GM18907 (cell line): ENCODE measurements at regions not wholly inside any gene's neighbourhood (a gene's known extent, or its start where the extent isn't known, plus 50 kb on each side); places are given as distances from the start of the nearest gene placed in this dataset.

Experiments
- ATAC-seq: cut with Tn5 transposase; IDR thresholded peaks from one replicate; pipeline ENCODE4 v1.9.1; 2021; ENCODE audit warnings: mild to moderate bottlenecking, moderate library complexity; ENCODE audit not compliant: unreplicated experiment

DNA sequence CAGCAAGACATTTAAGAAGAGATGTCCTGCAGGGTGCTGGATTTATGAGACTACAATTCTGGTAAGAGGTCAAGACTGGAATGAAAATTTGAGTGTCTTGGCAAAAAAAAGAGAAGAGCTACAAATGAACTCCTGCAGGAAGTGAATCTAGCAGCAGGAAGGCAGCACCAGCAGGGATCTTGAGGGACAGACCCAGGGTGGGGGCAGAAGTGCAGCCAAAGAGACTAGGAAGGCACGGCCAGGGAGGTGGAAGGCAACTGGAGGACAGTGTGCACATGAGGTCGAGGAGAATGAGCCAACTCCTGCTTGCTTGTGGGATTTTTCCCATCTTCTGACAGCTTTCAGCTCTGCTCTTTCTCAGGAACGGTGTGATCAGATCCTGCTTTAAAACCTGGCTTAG lies 263.2 kb downstream of the BUD13 start:
- ATAC-seq, result no peak

DNA sequence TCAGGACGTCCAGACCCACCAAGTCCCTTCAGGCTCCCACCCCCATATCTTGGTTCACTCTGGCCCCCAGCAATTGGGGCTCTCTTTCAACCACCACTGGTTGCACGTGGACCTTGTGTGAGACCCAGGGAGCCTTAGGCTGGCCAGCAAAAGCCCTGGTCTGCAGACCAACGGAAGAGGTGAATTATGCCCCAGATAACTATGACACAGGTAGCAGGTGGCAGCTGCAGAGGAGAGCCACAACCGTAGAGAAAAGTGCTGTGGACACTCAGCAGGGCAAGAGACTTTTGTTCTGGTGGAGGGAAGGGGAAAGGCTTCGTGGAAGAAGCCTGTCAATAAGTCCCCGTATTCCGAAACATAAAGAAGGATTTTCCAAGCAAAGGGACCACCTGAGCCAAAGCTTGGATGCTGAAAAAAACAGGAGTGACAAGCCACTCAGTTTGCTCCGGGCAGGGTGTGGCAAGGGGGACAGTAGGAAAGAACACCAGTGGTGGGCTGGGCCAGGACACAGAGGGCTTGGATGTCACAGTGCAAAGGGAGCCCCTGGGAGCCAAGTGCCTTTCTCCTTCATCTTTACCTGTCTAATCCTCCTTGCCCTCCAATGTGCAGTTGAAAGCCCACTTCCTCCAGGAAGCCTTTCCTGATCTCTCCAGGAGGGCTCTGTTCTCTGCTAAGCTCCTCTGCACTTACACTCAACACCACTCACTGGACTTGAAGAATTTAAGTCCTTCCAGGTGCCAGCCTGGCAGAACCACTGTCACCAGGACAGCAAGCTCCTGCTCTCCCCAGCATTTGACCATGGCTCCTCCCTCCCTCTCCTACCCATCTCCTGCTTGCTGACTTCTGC lies 264.7 kb downstream of the BUD13 start:
- ATAC-seq, result no peak

DNA sequence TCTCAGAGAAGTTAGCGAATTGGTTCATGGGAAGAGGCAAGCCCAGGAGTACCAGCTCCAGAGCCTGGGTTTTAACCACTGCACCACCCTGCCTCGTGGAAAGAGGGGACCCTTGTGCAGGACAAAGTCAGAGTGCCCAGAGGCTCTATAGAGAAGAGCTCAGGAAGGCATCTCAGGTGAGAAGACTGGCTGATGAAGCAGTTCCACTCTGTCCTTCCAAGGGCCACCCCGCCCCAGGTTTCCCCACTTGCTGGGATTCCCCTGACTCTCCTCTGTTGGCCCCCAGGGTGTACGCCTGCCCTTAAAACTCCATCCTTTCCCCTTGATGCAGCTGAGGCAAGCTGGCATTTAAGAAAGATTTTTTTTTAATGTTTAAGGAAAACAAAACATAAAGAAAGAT lies 265.8 kb downstream of the BUD13 start:
- no peak for ATAC-seq

DNA sequence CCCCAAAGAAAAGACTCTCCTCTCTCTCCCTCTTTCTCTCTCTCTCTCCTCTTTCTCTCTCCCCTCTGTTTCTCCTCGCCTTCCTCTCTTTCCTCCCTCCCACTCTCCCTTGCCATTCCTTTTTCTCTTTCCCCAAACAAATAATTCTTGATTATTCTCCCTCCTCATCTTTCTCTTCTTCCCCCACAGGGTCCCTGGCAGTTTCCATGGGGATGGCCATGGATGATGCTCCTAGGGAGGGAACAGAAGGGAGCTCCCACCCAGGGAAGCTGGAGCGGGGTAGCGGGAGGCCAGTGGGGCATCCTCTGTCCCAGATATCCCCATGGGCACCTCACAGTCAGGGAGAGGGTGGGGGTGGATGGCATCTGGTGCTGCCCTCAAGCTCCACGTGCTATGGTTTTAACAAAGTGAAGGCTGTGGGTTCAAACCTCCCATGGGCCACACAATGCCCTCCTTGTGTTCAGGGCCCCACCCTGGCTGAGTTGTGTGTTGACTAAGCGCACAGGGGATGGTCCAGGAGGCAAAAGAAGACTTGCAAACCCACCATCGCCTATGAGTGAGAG lies 266.4 kb downstream of the BUD13 start:
- ATAC-seq, result no peak

DNA sequence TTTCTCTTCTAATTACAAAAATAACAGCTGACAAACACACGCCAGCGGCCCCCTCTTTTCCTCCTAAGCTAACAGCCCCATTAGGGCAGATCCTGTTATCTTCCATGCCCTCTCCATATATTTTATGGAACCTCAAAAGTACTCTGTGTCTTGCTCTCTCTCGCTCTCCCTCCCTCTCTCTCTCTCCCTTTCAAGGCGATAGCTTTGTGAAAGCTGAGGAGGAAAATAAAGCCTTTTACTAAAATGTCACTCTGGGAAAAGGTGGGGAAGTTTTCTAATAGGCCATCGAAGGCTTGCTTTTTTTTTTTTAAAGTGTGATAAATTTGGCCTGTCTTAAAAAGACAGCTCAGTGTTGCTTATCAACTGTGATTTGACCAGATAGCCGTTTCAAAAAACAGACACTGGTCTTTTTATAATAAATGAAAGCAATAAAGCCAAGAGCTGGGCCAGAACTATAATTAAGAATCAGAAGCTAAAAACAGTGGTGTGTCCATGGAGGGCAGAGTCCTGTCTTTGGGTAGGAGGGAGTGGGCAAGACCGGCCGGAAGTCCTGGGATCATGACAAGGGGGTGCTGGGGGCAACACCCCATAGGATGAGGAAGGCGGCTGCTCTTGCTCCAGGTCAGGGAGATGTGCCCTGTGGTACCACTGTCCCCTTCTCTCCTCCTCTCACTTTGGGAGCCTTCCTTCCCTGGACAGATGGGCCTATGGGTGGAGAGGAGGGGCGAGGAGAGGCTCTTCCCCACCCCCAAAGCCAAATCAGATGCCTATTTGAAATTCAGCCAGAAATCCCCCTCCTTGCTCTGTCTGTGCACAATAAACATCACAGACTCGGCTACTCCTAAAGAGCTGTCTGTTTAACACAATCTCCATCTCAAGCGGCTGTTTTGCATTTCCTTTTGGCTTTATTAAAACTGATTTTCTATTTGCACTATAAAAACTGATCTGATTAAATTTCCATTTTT lies 267.2 kb downstream of the BUD13 start:
- ATAC-seq, result no peak

DNA sequence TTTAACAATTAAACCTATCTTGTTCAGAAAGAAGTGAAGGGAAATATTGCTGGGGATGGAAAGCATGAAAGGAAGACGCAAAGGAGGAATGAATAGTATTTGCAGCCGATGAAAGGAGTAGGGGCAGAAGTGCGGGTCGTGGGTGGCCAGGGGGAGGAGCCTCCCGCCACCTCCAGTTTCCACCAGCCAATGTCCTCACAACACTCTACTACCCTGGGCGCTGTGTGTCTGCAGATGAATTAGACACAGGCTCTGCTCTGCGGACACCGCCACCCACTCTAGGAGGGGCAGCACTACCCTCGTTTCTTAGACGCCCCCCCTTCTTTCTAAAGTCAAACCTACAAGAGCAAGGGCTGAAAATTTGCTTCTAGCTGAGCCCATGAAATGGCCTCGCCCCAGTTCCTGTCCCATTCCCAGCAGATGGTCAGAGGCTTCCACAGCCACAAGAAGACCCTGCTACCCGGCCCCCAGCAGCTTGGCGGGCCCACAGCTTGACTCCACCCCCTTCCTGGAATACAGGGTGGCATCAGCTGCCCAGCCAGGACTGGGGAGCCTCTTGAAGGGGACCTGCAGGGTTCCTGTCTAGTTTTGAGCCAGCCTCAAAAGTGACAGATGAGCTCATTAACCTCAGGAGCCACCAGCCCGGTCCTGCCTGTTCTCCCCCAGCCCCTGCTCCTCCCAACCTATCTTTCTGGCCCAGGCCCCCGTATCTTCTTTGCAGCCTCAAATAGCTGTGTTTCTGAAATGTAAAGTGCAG lies 268.1 kb downstream of the BUD13 start:
- no peak for ATAC-seq

DNA sequence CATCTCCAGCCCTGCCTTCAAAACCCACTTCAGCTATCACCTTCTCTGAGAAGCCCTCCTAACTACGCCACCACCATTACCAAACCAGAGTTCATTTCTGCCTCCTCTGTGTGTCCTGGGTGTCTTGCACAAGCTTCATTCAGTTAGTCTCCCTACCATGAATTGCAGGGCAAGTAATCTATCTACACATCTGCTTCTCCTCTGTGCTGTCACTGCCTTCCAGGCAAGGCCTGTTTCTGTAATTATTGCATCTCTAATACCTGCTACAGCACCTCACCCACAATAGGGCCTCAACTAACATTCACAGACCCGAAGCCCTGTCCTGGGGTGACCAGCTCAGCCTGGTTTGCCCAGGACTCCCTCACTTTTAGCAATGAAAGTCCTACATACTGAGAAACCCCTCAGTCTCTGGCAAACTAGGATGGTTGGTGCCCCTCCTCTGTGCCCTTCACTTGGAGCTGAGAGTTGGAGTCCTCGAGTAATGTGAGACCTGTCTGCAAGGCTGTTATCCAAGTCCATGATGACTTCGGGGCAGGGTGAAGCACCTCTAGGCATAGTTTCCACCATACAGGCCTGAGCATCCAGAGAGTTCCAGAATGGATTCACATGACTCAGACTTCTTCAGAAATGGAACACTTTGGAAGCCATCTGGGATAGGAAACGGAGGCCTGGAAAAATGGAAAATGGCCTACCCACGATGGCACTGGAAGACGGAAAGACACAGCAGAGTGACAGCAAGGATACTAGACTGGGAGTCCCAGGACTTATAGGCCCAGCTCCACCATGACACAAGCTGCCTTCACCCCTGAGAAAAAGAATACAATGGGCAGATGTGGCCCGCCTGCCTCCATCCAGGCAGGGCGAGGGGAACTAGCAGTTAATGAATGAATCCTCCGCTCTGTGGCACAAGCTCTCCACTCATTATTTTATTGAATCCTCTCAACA lies 269.3 kb downstream of the BUD13 start:
- no peak for ATAC-seq

DNA sequence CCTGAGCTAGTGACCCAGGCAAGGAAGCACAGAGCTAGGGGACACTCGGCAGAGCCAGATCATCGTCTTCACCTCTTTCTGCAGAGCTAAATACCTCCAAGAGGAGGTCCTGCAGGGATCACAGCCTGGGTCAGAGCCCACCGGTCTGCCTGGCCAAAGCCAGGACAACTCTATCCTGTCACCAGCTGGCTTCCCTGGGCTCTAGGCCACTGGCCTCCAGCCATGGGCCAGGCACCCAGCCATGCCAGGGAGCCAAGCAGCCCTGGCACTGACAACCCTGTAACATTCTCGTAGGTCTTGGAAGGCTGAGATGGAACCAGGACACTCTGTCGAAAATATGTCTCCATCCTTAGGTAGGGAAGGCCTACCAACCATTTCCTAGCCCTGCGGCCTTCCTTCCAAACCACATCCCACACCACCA lies 270.1 kb downstream of the BUD13 start:
- no peak for ATAC-seq

DNA sequence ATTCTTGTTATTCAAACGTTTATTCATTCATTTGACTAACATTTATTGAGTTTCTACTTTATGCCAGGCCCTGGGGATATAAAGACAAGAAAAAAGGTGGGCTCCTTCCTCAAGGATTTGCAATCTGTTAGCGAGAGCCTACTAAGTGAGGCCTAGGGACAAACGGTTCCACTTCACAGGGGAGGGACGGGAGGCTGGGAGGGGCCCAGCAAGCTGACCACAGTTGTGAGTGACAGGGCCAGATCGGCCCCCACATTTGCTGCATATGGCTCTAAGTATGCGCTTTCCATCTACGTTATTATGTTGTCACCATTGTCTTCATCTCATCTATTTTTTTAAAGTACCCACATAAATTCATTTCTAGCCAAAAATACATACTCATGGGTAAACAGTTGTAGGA lies 271.1 kb downstream of the BUD13 start:
- no peak for ATAC-seq

DNA sequence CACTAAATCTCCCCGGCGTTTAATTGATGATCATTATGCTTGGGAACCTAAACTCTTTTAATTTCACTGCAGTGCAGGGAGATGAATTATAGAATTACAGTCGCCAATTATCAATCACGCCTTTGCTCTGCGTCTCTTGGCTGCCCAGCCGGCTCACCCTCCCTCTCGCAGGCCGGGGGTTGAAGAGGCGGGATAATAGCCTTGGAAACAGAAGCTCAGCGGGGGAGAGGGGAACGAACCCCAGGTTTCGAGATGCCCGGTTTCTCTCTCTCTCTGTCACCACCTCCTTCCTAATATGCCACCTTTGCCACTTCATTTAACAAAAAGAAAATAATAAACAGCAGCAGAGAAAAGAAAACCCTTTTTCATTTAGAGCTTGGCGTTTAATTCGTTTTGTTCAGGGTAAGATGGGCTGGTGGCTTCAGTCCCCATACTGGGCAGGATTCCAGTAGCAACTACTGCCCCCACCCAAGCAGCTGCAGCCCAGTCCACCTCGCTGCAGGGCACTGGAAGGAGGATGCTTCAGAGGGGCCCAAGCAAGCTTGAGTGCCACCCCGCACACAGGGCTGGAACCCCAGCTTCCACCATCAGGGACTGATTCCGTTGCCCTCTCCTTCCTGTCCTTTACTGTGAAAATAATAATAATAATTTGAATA lies 271.7 kb downstream of the BUD13 start:
- ATAC-seq, result no peak

DNA sequence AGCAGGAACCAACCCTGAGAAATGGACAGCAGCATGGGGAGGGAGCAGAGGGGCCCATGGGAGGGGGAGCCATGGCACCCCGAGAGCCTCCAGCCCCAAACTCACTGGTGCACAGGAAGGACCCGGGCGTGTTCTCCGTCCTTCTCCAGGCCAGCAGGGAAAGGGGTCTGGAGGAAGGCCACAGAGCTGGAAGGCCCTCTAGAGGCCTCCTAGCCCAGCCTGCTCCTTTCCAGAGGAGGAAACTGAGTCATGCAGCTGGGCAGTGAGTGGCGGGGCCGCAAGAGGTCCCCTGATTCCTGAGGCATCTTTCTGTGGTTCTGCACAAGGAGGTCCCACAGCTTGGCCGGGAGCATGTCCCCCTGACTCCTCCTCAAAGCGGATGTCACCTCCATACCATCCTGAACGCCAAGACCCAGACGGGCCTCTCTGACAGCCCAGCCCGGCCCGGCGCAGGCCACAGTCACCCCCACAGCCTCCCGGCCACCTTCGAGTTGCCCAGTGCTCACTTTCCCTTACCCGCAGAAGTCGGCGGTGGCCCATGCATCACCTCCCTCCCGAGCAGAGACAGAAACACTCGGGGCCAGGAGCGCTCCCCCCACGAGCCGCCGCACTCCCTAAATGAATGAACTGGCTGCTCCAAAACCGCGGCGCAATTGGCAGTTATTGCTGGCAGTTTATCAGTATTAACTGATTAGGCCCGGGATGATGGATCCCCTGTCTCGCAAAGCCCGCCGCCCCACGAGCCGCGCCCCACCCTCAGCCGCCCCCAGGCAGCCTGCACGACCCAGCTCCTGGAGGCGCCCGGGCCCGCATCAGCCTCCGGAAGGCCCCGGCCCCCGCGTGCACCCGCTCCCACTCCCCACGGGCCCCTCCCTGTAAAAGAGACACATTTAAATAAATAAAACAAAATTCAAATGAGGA lies 272.5 kb downstream of the BUD13 start:
- ATAC-seq, result no peak

DNA sequence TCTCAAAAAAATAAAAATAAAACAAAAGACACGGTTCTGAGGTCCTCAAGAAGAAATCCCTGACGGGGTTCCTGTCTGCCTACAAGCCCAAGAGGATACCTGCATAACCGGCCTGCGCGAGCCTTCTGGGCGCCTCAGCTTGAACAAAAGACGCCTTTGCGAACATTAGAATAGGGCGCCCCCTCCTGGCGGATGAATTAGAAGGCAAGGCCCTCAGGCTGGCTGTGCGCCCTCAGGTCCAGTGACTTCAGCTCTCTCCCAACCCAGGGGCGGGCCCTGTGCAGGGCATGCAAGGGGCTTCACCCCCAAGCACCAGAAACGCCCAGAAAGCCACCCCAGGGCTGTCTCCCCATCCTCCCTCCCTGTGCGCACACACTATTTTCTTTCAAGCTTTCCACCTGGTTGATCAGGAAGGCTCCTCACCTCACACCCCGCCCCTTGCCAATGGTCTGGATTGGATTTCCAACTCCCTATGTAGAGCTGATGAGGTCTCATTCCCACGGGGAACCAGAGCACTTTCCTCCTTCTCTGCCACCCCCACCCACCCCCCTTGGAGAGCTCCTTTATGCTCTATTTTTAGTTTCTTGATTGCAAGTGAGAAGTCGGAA lies 273.3 kb downstream of the BUD13 start:
- ATAC-seq, result no peak

DNA sequence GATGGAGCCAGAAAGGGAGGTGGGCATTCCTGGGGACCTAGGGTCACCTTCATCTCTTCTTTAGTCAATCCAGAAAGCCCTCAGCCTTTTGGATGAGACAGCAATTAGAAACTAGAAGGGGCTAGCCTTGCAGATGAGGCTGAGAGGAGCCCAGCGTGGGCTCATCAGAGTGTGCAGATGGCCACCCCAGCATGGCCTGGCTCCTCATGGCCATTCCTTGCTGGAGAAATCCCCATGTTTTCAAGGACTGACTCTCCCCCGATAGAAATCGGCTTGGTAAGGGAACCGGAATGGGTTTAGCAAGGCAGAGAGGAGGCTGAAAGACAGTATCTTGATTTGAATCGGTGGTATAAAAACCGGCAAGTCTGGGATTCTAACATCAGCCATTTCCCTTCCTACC lies 274.6 kb downstream of the BUD13 start:
- no peak for ATAC-seq

DNA sequence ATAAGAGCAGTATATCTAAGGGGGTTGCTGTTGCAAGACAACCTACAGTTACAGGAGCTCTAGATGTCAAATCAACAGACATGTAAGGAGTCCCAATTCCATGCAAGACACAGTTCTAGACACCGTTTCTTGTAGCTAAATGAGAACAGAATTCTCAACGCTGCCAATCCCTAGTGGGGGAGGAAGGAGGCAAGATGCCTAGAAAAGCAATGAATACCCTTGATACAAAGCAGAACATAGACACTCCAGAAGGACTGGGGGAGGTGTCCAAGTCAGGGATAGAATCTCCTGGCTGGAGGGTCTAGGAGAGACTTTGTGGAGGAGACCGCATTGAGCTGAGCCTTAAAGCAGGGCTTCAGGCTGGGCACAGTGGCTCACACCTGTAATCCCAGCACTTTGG lies 280.2 kb downstream of the BUD13 start:
- no peak for ATAC-seq

DNA sequence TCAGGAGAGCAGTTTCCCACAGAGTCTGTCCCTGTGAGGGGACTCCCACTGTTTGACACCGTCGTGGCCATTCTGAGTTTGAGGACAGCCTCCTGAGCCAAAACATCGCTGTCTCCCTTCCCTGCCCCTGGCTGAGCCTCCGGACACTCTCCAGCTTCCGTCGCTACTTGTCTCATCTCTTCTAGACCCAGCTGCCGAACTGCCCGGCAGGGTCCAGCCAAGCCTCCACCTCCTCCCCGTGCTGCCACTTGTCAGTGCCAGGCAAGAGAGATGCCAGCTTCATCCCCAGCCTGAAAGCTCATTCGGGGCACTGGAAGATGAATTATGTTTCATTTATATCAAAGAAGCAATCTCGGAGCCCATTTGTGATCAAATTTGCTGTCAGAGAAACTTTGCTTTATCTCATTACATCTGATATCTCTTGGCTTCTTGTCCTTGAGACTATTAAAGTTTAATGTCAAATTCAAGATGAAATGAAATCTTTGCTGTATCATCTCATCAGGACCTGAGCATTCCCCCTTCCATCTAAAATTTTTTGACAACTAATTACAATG lies 283.9 kb downstream of the BUD13 start:
- no peak for ATAC-seq

DNA sequence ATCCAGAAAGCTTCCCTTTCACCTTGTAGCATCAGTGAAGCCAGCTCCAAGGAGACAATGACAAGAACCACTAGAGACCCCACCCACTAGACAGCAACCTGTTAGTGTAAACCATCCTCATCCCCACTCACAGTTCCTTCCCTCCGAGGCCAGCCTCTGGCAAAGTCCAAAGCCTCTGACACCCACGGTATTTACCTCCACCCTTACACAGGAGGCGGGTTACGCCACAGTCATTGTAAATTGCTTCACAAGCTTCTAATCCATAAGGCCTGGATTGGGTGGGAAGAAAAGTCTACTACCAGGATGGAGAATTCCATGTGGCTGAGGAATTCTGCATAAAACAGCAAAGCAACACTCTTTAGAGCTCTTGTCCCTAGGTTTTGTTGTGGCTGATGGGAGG lies 287.4 kb downstream of the BUD13 start:
- no peak for ATAC-seq

DNA sequence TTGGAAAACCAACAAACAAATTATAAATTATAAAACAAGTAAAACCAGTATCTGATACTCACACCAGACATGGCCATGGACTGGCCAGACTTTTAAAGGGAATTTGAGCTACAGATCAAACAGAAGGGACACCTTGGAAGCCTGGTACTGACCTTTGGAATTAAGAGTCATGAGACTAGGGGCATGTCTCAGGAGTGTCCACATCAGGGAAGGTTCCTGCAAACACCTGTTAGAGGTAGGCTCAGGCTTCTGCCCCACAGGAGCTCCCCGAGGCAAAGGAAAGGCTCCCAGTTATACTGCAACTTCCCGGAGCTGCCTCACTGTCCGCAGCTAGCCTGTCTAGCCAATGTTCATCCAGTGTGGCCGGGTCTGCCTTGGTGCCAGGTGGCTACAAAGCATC lies 290.1 kb downstream of the BUD13 start:
- ATAC-seq, result no peak
